Naive thymus-derived CD8-positive, alpha-beta T cell (primary cell): ENCODE measurements at regions not wholly inside any gene's neighbourhood (a gene's known extent, or its start where the extent isn't known, plus 50 kb on each side); places are given as distances from the start of the nearest gene placed in this dataset.

Source experiments
- ATAC-seq, 2 donors: fragments of 150-1000 bp; cut with Tn5 transposase in 1 of 2; sonication (Bioruptor Pico), chemical (Tn5 transposase) in 1 of 2; 1 replicate in 1 of 2; 2 replicates in 1 of 2; pipeline ENCODE4 v1.10.0; 2021; ENCODE audit warnings: mild to moderate bottlenecking in 2 of 2, moderate library complexity in 2 of 2
- POLR2A ChIA-PET: fragments of 350-600 bp; sonication (Branson Sonifier 250); formaldehyde crosslinking; loops from one replicate; lab custom pipeline; 2021; ENCODE audit warnings: antibody characterized with exemption; lab: Charles Lee
- DNase-seq, 10 donors: peaks; one replicate each; pipeline versions ENCODE4 v3.0.0 to v3.0.0-alpha.2; 2020 to 2022
- H3K27ac Mint-ChIP-seq, 10 donors: one replicate each; pipeline ENCODE4 v1.8.0; 2020 to 2022; ENCODE audit warnings: mild to moderate bottlenecking in 10 of 10, mixed read lengths in 10 of 10, moderate library complexity in 4 of 10, inconsistent platforms in 1 of 10
- H3K27me3 Mint-ChIP-seq, 5 donors: one replicate each; pipeline ENCODE4 v1.8.0; 2021 to 2022; ENCODE audit warnings: mixed read lengths in 5 of 5
- H3K36me3 Mint-ChIP-seq, 3 donors: one replicate each; pipeline ENCODE4 v1.8.0; 2020 to 2022; ENCODE audit warnings: mixed read lengths in 3 of 3, mild to moderate bottlenecking in 2 of 3, inconsistent platforms in 1 of 3
- H3K4me1 Mint-ChIP-seq, 4 donors: one replicate each; pipeline ENCODE4 v1.8.0; 2021 to 2022; ENCODE audit warnings: mixed read lengths in 4 of 4
- H3K4me3 Mint-ChIP-seq, 10 donors: one replicate each; pipeline ENCODE4 v1.8.0; 2020 to 2022; ENCODE audit warnings: mild to moderate bottlenecking in 10 of 10, mixed read lengths in 10 of 10, moderate library complexity in 6 of 10, inconsistent platforms in 1 of 10
- H3K9me3 Mint-ChIP-seq, 9 donors: one replicate each; pipeline ENCODE4 v1.8.0; 2020 to 2022; ENCODE audit warnings: mixed read lengths in 9 of 9, mild to moderate bottlenecking in 3 of 9, inconsistent platforms in 1 of 9, moderate library complexity in 1 of 9

DNA sequence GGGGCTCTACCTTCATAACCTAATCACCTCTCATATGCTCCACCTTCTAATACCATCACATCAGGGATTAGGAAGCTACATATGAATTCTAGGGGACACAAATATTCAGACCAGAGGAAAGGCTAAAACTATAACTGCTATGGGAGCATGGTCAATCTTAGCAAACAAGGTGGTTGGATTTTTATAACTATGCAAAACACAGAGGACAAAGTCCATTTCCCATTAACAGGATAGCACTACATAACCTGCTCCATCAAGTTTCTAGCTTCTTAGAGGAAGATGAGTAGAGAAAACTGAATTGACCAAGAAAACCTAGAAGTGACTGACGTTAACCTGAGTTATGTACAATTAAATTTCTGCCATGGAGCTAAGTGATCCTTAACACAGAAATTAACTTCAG, 398.6 kb downstream of the TBL1XR1 start:
- H3K4me3 Mint-ChIP-seq, result no peak overlapping the region
- H3K4me1 Mint-ChIP-seq, result no peaks in the 10 kb centered on the region
- no peak for DNase-seq
- POLR2A ChIA-PET, result no interaction called here
- peaks cover 0 to 10% (median 0%) of the 10 kb centered on the region in 9 donors for H3K9me3 Mint-ChIP-seq
- H3K27me3 Mint-ChIP-seq, result peaks cover 0 to 10% (median 7%) of the 10 kb centered on the region in 5 donors
- H3K27ac Mint-ChIP-seq, result no peak overlapping the region
- no peak for ATAC-seq
- H3K36me3 Mint-ChIP-seq, result no peaks in the 10 kb centered on the region

DNA sequence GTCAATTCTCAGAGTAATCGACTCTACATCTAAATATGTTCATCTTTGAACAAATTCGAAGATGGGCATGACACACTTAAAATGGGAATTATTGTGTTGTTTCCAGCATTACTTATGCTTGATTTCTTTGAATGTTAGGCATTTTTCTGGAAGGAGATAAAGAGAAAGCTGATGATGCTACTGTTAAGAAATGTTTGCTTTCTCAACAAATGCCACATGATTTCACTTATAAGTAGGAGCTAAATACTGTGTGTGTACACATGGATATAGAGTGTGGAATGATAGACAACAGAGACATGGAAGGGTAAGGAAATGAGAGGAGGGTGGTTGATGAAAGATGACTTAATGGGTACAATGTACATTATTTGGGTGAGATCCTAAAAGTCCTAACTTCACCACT, 400.9 kb downstream of the TBL1XR1 start:
- Mint-ChIP-seq H3K27me3 (peaks cover 0 to 10% (median 7%) of the 10 kb centered on the region in 5 donors), H3K4me1 (no peaks in the 10 kb centered on the region), H3K9me3 (peaks cover 0 to 10% (median 0%) of the 10 kb centered on the region in 9 donors), H3K27ac (no peak overlapping the region), H3K36me3 (no peaks in the 10 kb centered on the region), H3K4me3 (no peak overlapping the region)
- no peak for DNase-seq
- no peak for ATAC-seq
- POLR2A ChIA-PET, result no interaction called here

DNA sequence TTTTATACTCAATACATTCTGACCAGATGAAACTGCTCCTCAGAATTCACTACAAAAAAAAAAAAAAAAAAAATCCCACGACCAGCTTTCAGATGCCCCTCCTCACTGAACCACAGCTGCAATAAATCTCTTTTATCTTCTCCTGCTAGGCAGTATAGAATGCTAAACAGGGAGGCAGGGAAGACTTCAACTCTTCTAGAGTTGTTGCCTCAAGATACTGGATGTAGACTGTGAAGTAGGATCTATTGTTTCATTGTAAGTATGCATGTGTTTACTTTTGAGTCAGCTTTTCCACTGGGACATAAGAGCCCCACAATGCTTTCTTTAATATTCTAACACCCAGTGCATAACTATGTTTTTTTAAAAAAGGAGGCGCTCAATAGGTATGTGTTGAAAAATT, 401.4 kb downstream of the TBL1XR1 start:
- Mint-ChIP-seq H3K4me3 (no peak overlapping the region), H3K4me1 (no peaks in the 10 kb centered on the region), H3K27me3 (peaks cover 0 to 10% (median 7%) of the 10 kb centered on the region in 5 donors), H3K9me3 (peaks cover 0 to 10% (median 0%) of the 10 kb centered on the region in 9 donors), H3K36me3 (no peaks in the 10 kb centered on the region), H3K27ac (no peak overlapping the region)
- no peak for DNase-seq
- no peak for ATAC-seq
- POLR2A ChIA-PET, result no interaction called here

DNA sequence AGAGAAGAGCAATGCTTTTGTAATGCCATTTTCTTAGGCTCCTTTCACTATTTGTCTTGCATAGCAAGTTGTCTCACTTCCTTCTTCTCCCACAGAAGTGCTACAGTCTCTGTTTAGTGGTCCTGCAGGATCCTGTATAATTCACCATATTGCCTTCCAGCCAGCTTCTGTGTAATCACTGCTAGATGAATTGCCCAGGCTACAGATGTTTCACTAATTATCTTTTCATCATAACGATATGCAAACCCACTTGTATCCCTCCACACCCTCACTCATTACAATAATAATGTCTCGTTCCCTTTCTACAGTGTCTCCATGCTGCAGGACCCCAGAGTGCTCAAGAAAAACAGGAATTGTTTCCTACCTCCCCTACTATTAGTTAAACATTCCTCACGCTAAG, 402.9 kb downstream of the TBL1XR1 start:
- no peak for ATAC-seq
- Mint-ChIP-seq H3K27me3 (peaks cover 0 to 10% (median 4%) of the 10 kb centered on the region in 5 donors), H3K4me3 (no peak overlapping the region), H3K9me3 (no peaks in the 10 kb centered on the region), H3K36me3 (no peaks in the 10 kb centered on the region), H3K27ac (no peak overlapping the region), H3K4me1 (no peaks in the 10 kb centered on the region)
- DNase-seq, result no peak
- POLR2A ChIA-PET, result no interaction called here

DNA sequence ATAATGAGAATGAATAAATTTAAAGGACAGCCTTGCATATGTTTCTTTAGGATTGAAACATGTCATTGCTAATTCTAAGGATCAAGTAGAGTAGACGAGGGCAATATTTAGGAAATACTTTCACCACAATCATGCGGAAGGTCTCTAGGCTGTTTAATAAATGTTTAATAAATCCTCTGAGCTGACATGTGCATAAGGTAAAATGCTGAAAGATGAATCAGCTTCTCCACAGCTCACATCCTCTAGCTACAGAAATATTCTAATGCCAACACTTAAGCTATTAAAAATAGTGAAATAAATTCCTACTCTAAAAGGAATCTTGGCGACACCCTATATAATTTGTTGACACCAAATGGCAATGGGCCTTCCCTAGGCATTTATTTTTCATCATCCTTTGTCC, 407.3 kb downstream of the TBL1XR1 start:
- Mint-ChIP-seq H3K9me3 (no peaks in the 10 kb centered on the region), H3K27ac (no peak overlapping the region), H3K36me3 (no peaks in the 10 kb centered on the region), H3K4me3 (no peak overlapping the region), H3K4me1 (no peaks in the 10 kb centered on the region), H3K27me3 (peaks cover 0 to 11% (median 3%) of the 10 kb centered on the region in 5 donors)
- POLR2A ChIA-PET, result no interaction called here
- DNase-seq, result no peak
- ATAC-seq, result no peak

DNA sequence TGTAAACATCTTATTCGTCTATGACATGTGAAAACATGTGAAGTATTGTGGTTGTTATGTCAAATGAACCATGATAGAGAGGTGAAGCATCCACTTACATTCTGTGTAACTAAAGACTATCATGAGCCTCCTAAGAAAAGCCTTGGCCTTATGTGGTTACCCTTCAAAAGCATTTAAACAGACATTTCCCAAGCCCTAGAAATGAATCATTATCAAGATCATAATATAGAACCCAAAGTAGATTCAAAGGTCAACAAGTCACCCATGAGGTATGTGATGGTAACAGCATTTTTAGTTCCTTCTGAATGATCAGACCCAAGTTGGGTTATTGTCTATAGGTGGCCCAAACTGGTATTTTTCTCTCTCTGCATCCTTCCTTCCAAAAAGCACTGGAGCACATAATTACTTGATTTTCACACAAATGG, 408.0 kb downstream of the TBL1XR1 start:
- DNase-seq, result no peak
- POLR2A ChIA-PET, result no interaction called here
- peaks cover 0 to 7% (median 3%) of the 10 kb centered on the region in 5 donors for H3K27me3 Mint-ChIP-seq
- H3K27ac Mint-ChIP-seq, result no peak overlapping the region
- H3K4me3 Mint-ChIP-seq, result no peak overlapping the region
- H3K4me1 Mint-ChIP-seq, result no peaks in the 10 kb centered on the region
- H3K9me3 Mint-ChIP-seq, result no peaks in the 10 kb centered on the region
- ATAC-seq, result no peak
- H3K36me3 Mint-ChIP-seq, result no peaks in the 10 kb centered on the region

DNA sequence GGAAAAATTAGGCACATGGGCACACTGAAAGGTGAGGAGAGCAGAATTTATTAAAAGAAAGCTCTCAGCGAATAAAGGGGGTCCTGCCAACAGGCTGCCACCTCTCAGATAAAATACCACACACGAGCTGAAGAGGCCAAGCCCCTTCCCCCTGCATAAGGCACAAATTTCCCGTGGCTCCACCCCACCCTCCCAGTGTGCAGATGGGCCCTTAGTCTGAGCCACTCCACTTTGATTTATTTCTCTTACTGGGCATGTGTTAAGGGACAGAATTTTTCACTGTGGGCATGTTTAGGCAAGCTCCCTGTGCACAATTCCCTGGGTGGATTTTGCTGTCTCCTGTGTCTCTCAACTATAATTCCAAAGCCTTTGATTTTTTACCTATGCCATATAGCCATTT, 409.8 kb downstream of the TBL1XR1 start:
- H3K36me3 Mint-ChIP-seq, result no peaks in the 10 kb centered on the region
- peaks cover 3 to 9% (median 4%) of the 10 kb centered on the region in 5 donors for H3K27me3 Mint-ChIP-seq
- POLR2A ChIA-PET, result no interaction called here
- DNase-seq, result no peak
- no peaks in the 10 kb centered on the region for H3K9me3 Mint-ChIP-seq
- no peak overlapping the region for H3K4me3 Mint-ChIP-seq
- no peak for ATAC-seq
- no peak overlapping the region for H3K27ac Mint-ChIP-seq
- H3K4me1 Mint-ChIP-seq, result no peaks in the 10 kb centered on the region

DNA sequence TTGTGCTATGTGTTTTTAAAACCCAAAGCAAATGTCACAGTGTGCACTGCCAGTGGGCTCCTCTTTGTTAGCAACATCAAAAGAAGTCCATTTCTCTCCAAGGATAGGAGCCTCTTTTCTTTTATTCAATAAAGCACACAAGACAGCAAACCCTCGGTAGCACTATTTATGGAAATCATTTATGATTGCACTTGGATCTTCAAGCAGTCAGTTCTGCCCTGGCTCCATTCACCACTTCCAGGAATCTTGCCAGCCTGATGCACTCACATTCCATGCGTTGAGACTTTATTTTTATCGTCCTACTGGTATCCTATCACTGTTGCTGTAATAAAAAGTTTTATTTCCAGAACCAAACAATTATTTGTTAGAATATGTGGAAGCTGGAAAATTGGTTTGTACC, 412.1 kb downstream of the TBL1XR1 start:
- POLR2A ChIA-PET, result no interaction called here
- Mint-ChIP-seq H3K27ac (no peak overlapping the region), H3K4me3 (no peak overlapping the region), H3K27me3 (peaks cover 3 to 9% (median 6%) of the 10 kb centered on the region in 5 donors), H3K4me1 (no peaks in the 10 kb centered on the region), H3K36me3 (no peaks in the 10 kb centered on the region), H3K9me3 (no peaks in the 10 kb centered on the region)
- DNase-seq, result no peak
- ATAC-seq, result no peak

DNA sequence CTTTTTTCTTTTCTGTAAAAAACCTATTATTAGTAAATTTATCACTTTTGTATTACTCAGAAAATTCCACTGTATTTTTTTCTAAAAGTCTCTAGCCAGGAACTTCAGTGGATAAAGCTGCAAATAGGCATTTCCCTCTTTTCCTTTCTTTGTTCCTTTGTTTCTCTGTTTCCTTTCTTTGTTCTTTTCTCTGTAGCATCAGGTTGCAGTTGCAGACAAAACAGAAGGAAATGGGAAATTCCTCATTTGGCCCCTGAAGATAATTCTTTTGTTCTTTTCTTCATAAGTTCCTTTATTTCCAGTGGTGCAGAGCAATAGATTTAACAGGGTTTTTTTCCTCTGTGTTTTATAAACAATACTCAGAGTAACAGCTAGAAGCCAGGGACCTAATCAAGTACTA, 416.5 kb downstream of the TBL1XR1 start:
- peaks cover 0 to 9% (median 3%) of the 10 kb centered on the region in 5 donors for H3K27me3 Mint-ChIP-seq
- no peaks in the 10 kb centered on the region for H3K36me3 Mint-ChIP-seq
- ATAC-seq, result no peak
- no peak for DNase-seq
- no peaks in the 10 kb centered on the region for H3K9me3 Mint-ChIP-seq
- H3K4me1 Mint-ChIP-seq, result no peaks in the 10 kb centered on the region
- H3K27ac Mint-ChIP-seq, result no peak overlapping the region
- no peak overlapping the region for H3K4me3 Mint-ChIP-seq
- POLR2A ChIA-PET, result no interaction called here

DNA sequence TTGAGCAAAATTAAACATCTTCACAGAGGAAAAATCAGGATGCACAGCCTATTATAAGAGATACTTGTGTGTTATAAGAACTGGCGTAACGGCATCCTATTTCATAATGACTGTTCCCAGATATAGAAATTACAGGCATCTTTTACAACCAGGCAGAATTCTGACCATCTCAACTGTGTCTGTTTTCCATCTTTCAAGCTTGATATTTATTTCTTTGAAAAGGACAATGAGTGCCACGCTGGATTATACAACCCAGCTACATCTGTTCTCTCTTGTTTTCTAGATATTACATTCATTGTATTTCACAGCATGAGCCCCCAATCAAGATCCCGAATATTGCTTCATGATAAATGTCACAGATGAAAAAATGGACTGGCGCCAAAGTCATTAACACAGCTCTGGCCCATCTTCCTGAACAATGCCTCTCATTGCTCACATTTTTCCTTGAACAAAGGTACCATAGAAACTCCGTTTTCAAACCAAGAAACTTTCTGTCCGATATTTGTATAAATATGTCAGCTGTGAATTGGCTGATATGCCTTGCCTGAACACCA, 420.6 kb downstream of the TBL1XR1 start:
- DNase-seq, result no peak
- Mint-ChIP-seq H3K4me1 (no peaks in the 10 kb centered on the region), H3K4me3 (no peak overlapping the region), H3K27me3 (peaks cover 0 to 7% (median 0%) of the 10 kb centered on the region in 5 donors), H3K9me3 (peaks cover 2 to 27% (median 17%) of the 10 kb centered on the region in 9 donors), H3K27ac (no peak overlapping the region), H3K36me3 (peaks cover 0 to 13% (median 0%) of the 10 kb centered on the region in 3 donors)
- no peak for ATAC-seq
- POLR2A ChIA-PET, result no interaction called here

DNA sequence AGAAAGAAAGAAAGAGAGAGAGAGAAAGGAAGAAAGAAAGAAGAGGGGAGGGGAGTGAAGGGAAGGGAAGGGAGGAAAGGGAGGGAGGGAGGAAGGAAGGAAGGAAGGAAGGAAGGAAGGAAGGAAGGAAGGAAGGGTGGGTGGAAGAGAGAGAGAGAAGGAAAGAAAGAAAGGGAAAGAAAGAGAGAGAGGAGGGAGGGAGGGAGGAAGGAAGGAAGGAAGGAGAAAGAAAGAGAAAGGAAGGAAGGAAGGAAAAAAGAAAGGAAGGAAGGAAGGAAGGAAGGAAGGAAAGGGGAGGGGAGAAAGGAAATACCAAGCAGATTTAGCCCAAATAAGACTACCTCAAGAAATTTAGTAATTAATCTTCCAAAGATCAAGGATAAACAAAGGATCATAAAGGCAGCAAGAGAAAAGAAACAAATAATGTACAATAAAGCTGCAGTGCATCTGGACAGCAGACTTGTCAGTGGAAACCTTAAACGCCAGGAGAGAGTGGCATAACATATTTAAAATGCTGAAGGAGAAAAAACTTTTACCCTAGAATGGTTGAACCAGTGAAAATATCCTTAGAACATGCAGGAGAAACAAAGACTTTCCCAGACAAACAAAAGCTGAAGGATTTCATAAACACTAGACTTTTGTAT, 427.6 kb downstream of the TBL1XR1 start:
- peaks cover 0 to 13% (median 0%) of the 10 kb centered on the region in 5 donors for H3K27me3 Mint-ChIP-seq
- POLR2A ChIA-PET, result no interaction called here
- H3K27ac Mint-ChIP-seq, result no peak overlapping the region
- no peak overlapping the region for H3K4me3 Mint-ChIP-seq
- ATAC-seq, result no peak
- H3K4me1 Mint-ChIP-seq, result no peaks in the 10 kb centered on the region
- peaks cover 0 to 20% (median 0%) of the 10 kb centered on the region in 3 donors for H3K36me3 Mint-ChIP-seq
- peaks cover 10 to 53% (median 30%) of the 10 kb centered on the region in 9 donors for H3K9me3 Mint-ChIP-seq
- DNase-seq, result no peak

DNA sequence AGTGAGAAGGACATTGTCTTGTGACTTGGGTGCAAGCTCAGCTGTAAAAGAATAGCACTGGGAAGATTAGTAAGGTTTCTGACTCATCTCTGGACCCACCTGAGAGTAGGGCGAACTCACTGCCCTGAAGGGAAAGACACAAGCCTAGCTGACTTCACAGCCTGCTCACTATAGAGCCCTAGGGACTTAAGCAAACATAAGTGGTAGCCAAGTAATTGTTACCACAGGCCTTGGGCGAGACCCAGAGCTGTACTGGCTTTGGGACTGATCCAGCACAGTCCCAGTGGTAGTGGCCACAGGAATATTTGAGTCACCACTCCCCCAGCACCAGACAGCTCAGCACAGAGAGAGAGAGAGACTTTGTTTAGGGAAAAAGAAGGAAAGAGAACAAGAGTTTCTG, 429.9 kb downstream of the TBL1XR1 start:
- Mint-ChIP-seq H3K27ac (no peak overlapping the region), H3K4me3 (no peak overlapping the region), H3K9me3 (peaks cover 7 to 40% (median 16%) of the 10 kb centered on the region in 9 donors), H3K36me3 (peaks cover 0 to 7% (median 0%) of the 10 kb centered on the region in 3 donors), H3K4me1 (no peaks in the 10 kb centered on the region), H3K27me3 (peaks cover 0 to 6% (median 0%) of the 10 kb centered on the region in 5 donors)
- POLR2A ChIA-PET, result no interaction called here
- DNase-seq (no peak), ATAC-seq (no peak)

DNA sequence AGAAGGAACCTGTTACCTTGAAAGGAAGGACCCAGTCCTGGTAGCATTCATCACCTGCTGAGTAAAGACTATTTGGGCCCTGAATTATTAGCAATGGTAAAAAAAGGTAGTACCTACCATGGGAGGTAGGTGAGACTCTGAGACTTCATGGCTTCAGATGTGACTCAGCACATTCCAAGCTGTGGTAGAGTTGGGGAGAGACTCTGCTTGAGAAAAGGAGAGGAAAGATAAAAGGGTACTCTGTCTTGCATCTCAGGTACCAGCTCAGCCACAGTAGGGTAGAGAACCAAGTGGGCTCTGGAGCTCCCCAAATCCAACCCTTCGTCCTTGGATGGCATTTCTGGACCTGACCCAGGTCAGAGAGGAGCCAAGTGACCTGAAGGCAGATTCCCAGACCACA, 430.4 kb downstream of the TBL1XR1 start:
- POLR2A ChIA-PET, result no interaction called here
- ATAC-seq (no peak), DNase-seq (no peak)
- Mint-ChIP-seq H3K9me3 (peaks cover 7 to 39% (median 16%) of the 10 kb centered on the region in 9 donors), H3K36me3 (peaks cover 0 to 7% (median 0%) of the 10 kb centered on the region in 3 donors), H3K27me3 (peaks cover 0 to 6% (median under 1%) of the 10 kb centered on the region in 5 donors), H3K27ac (no peak overlapping the region), H3K4me3 (no peak overlapping the region), H3K4me1 (no peaks in the 10 kb centered on the region)
